HFF-Myc (cell line): ENCODE measurements at regions not wholly inside any gene's neighbourhood (a gene's known extent, or its start where the extent isn't known, plus 50 kb on each side); places are given as distances from the start of the nearest gene placed in this dataset.
"Not testable (repeated sequence)": the region's sequence is repeated elsewhere in the genome, so short reads cannot be mapped to it uniquely, and the experiment has no call there.

Experiments used
- DNase-seq: peaks from one replicate; pipeline ENCODE4 v3.0.0-alpha.2; 2011; ENCODE audit warnings: low read depth; ENCODE audit errors: extremely low read depth
- H3K4me3 ChIP-seq: replicated peaks from 2 replicates; pipeline ENCODE4 v1.5.1; 2011; ENCODE audit warnings: low read depth, mild to moderate bottlenecking, control low read depth, low read length
- TF ChIP-seq, protein P1 (sequence below): IDR thresholded peaks from 2 replicates; pipeline ENCODE4 v1.5.1; 2012; ENCODE audit warnings: mild to moderate bottlenecking, low read depth, low read length, control low read depth; ENCODE audit errors: missing control alignments

DNA sequence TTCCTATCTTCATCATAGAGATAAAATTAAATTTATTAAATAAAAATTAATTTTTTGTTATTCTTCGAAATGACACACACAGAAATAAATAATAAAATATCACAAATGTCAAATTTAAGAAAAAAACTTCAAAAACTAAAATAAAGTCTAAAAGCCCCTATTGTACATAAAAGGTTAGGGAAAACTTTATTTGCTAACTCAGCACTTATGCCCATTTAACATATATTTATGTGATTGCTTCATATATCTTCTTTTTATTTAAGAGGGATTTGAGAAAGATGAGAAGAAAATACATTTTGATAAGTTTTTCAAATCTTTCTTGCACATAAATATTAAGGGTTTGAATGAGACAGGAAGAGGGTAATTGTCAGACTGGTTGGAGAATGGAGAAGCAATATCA, 2350.4 kb upstream of the RAG2 start:
- no peak for DNase-seq
- H3K4me3 ChIP-seq, result no peak overlapping the region
- TF ChIP-seq, protein P1, sequence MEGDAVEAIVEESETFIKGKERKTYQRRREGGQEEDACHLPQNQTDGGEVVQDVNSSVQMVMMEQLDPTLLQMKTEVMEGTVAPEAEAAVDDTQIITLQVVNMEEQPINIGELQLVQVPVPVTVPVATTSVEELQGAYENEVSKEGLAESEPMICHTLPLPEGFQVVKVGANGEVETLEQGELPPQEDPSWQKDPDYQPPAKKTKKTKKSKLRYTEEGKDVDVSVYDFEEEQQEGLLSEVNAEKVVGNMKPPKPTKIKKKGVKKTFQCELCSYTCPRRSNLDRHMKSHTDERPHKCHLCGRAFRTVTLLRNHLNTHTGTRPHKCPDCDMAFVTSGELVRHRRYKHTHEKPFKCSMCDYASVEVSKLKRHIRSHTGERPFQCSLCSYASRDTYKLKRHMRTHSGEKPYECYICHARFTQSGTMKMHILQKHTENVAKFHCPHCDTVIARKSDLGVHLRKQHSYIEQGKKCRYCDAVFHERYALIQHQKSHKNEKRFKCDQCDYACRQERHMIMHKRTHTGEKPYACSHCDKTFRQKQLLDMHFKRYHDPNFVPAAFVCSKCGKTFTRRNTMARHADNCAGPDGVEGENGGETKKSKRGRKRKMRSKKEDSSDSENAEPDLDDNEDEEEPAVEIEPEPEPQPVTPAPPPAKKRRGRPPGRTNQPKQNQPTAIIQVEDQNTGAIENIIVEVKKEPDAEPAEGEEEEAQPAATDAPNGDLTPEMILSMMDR, result no peak

DNA sequence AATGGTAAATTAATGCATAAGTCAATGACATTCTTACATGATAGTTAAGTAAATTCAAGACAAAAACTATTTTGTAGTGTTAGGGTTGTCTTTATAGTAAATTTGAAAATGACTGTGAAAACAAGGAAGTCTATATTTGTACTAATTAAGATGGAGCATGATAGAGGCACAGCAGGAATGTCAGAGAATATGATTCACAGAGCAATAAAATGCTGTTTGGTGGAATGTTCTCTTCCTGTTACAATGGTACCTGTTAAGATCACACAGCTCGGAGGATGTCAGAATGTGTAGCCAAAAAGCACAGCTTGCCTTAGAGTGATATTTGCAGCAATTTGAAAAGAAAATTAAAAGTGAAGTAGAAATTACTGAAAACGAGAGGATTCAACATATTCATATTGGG, 2339.7 kb upstream of the RAG2 start:
- DNase-seq, result no peak
- TF ChIP-seq, protein P1, result no peak
- H3K4me3 ChIP-seq, result no peak overlapping the region

DNA sequence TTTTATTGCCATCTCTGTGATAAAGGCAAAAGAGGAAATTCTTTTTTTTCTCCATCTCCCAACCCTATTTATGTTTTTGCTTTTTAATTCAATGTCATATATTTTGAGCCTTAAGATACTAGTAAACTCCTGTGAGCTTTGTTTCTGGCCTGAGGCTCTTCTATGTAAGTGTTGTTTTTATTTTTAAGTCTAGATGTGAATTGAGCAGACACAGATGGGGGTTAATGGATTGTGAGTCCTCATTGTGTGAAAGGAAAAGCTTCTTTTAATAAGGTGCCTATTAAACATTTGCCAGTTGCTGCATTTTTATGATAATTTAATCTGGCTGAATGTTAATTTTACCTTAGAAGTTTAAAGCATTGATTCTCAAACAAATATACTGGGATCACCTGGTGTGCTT, 2337.9 kb upstream of the RAG2 start:
- no peak overlapping the region for H3K4me3 ChIP-seq
- DNase-seq, result no peak

DNA sequence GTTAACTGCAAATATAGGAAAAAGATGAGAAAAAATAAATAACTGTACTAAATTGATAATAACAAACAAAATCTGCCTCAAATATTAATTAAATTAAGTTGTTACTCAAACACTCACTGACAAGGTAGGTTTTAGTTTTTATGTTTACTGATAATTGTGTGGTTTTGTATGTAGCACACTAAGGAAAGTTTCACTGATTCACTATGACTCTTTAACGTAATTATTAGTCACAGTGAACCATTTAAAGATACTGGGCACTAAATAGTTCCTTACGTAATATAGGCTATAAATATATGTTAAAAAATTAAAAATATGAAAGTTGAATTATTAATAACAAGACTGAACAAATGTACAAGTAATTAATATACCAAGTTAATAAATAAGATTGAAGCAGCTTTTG, 2330.0 kb upstream of the RAG2 start:
- no peak for DNase-seq
- no peak overlapping the region for H3K4me3 ChIP-seq
- TF ChIP-seq, protein P1, result no peak

More for the DNA sequence above, 2337.9 kb upstream of the RAG2 start:
- TF ChIP-seq, protein P1, result no peak

DNA sequence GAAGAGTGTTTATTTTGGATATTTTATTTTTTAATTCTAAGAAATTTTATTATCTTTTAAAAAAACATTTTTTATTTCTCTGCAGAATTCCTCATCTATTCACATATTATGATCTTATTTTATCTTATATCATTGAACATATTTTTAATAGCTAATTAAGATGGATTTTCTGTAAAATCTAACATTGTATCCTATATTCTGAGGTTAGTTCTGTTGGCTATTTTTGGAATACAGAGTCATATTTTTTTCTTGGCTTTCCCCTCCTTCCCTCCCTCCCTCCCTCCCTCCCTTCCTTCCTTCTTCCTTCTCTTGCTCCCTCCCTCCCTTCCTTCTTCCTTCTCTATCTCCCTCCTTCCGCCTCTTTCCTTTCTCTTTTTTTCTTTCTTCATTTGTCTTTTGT, 2326.6 kb upstream of the RAG2 start:
- TF ChIP-seq, protein P1, result no peak
- no peak overlapping the region for H3K4me3 ChIP-seq
- no peak for DNase-seq

DNA sequence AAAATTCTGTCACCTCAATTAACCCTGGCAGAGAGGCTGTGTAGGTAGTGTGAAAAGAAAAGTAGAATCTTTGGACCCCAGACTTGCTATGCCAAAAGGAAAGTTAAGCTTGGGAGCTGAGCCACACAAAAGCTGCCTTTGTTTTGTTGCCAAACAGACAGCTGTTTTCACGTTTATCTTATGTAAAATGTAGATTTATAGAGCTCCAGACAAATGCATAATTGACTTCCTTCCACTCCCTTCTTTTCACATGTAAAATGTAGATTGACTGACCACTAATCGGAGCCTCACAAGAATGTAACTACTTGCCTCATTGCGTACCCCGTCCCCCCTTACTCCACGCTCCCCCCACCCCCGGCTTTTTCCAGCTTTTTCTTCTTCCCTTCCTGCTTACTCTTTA, 2302.2 kb upstream of the RAG2 start:
- H3K4me3 ChIP-seq, result no peak overlapping the region
- DNase-seq, result no peak
- TF ChIP-seq, protein P1, result no peak

DNA sequence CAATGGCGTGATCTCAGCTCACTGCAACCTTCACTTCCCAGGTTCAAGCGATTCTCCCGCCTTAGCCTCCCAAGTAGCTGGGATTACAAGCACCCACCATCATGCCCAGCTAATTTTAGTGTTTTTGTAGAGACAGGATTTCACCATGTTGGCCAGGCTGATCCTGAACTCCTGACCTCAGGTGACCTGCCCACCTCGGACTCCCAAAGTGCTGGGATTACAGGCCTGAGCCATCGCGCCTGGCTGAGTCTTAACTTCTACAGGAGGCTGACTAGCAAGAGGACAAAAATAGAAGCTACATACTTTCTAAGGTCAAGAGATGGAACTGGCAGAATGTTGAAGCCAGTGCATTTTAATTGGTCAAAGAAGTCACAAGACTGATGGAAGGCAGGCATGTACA, 2296.2 kb upstream of the RAG2 start:
- H3K4me3 ChIP-seq, DNase-seq: not testable (repeated sequence)
